ENCODE measurements at regions not wholly inside any gene's neighbourhood (a gene's known extent, or its start where the extent isn't known, plus 50 kb on each side); places are given as distances from the start of the nearest gene placed in this dataset.

DNA sequence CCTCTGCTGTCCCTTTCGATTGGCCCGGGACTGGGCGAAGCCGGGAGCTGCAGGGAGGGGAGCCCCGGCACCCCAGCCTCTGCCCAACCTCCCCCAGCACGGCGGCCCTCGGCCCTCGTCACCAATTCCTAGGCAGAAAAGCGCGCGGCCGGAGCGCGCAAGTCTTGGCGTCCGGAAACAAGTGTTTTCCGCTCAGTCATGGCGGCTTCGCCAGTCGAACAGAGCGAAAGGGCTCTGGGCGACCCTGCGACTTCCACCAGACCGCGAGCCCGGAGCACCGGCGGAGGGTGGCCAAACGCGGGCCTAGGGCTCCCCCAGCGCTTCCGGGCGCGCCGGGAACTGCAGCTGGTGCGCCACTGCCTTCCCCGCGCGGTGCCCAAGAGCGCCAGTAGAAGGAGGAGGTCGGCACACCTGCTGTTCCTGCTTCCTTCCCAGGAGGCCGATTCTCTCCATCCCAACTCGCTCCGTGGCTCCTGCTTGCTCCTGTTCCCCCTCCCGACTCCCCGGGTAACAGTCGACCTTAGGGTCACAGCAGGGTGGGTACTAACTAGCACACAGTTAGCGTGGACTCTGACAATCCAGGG is 729.9 kb downstream of the ZWINT start:
- TF ChIP-seq, protein P1, sequence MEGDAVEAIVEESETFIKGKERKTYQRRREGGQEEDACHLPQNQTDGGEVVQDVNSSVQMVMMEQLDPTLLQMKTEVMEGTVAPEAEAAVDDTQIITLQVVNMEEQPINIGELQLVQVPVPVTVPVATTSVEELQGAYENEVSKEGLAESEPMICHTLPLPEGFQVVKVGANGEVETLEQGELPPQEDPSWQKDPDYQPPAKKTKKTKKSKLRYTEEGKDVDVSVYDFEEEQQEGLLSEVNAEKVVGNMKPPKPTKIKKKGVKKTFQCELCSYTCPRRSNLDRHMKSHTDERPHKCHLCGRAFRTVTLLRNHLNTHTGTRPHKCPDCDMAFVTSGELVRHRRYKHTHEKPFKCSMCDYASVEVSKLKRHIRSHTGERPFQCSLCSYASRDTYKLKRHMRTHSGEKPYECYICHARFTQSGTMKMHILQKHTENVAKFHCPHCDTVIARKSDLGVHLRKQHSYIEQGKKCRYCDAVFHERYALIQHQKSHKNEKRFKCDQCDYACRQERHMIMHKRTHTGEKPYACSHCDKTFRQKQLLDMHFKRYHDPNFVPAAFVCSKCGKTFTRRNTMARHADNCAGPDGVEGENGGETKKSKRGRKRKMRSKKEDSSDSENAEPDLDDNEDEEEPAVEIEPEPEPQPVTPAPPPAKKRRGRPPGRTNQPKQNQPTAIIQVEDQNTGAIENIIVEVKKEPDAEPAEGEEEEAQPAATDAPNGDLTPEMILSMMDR (IDR thresholded peaks at IDR 0.05) = peak in 3 of 4 experiments; percentile 8 to 49 (median 32)
- TF ChIP-seq POLR2AphosphoS5 (IDR thresholded peaks at IDR 0.05) (no peak), POLR2A (IDR thresholded peaks at IDR 0.05) (no peak), EP300 (IDR thresholded peaks at IDR 0.05) (no peak)

All from sigmoid colon (tissue), 4 donors.